ENCODE measurements at regions not wholly inside any gene's neighbourhood (a gene's known extent, or its start where the extent isn't known, plus 50 kb on each side); places are given as distances from the start of the nearest gene placed in this dataset.

DNA sequence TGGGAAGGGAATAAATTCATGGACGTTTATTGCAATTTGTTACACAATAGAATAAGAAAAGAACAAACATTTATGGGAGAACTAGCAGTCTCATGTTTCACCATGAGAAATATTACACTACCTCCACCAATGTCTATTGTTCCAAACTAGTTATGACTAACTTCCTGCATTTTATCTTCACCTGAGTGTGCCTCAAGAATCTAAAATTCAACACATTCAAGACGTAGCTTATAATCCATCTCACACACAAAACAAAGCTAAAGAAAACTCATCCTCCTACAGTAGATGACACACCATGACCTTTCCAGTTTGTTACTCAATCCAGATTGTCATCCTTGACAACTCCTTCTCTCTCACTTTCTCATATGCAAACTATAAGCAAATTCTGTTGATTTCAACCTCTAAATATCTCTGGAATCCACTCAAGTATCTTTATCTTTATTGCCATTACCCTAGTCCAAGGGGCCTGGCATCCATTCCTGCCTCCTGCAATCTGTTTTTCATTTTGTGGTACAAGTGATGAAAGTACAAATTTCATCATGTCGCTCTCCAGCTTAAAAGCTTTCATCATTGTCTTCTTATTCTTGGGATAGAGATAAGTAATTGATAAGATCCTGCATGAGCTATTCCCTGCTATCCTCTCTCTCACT, 229.9 kb downstream of the NR2F2 start:
- DNase-seq (ENCODE audit: extremely low spot score, insufficient read length, low read depth) (no peak), FAIRE-seq (no peak)

DNA sequence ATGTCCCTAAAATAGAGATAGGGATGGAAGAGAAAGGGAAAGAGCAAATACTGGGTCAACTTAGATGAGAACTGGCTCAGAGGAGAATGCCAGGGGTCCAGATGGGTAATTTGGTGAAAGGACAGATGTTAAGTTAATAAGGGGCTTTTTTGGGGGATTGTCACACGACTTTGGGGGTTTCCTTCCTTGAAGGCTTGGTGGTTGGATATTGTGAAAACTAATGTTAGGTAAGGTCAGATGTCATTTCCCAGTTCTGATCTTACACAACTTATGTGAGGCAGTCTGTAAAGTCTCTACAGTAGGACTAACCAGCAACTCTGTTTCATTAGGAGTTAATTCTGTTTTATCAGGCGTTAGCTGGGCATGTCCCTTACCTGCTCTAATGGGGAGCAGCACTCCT, 231.1 kb downstream of the NR2F2 start:
- DNase-seq (ENCODE audit: extremely low spot score, insufficient read length, low read depth) = no peak
- no peak for FAIRE-seq

DNA sequence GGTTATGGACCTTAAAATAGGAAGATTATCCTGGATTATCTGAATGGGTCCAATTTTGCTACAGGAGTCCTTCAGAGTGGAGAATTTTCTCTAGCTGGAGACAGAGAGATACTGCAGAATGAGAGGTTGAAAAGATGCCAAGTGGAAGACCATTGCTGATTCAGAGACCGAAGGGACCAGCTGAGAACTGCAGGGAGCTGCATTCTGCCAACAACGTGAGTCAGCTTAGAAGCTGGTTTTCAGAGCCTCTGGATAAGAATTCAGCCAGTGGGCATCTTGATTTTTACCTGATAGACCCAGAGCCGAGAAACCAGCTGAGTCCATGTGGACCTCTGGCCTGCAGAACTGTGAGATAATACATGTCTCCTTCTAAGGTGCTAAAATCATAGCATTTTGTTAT, 234.0 kb downstream of the NR2F2 start:
- FAIRE-seq = no peak

DNA sequence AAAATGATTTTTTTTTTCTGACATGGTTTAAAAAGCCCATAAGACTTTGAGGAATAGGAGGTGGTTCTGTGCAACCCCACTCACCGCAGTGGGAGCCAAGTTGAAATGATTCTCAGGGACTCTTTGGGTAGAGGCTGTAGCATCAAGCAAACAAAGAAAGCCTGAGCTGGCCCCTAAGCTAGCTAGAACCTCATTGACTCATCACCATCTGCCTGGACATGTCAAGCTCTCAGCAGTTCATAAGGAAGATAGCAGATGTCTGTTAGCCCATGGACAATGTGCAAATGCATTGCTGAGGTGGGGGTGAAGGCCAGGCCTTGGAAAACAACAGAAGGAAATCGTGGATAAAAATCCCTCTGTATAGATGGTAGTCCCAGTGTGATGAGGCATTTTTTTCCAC, 234.8 kb downstream of the NR2F2 start:
- no peak for DNase-seq (ENCODE audit: extremely low spot score, insufficient read length, low read depth)
- FAIRE-seq = no peak

More for the DNA sequence above, 234.0 kb downstream of the NR2F2 start:
- no peak for DNase-seq (ENCODE audit: extremely low spot score, insufficient read length, low read depth)

DNA sequence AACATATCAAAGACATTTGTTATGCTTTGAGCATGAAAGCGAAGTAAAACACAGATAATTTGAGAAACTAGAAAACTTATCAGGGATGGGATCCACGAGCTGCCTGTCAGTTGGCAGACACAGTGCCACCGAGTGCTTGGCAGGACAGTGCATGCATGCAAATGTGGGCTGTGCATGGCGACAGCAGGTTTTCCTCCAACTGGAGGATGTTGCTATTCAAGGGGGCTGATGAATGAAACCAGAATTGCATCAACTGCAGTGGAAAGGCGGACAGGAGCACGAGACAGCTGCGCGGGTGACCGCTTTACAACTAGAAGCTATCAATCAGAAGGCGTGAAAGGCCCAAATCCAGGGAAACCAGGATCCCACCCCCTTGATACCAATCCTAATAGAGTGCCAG, 244.3 kb downstream of the NR2F2 start:
- no peak for DNase-seq (ENCODE audit: extremely low spot score, insufficient read length, low read depth)
- no peak for FAIRE-seq

DNA sequence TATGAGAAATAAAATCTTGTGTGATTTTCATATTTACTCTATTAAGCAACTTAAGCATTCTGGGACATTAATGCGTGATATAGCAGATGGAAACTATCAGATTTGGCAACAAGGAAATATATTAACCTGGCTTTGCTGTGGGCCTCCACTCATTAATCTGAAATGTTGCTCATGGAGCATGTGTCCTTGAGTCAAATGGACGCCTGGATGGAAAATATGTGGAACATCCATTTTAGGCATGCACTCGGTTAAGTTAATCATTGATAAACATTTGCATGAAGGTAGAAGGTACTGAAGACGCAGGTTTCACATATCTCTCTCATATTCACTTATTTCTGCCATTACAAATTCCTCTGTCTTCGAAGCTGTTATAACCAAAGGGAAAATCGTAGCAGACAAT, 246.1 kb downstream of the NR2F2 start:
- FAIRE-seq (no peak), DNase-seq (ENCODE audit: extremely low spot score, insufficient read length, low read depth) (no peak)

DNA sequence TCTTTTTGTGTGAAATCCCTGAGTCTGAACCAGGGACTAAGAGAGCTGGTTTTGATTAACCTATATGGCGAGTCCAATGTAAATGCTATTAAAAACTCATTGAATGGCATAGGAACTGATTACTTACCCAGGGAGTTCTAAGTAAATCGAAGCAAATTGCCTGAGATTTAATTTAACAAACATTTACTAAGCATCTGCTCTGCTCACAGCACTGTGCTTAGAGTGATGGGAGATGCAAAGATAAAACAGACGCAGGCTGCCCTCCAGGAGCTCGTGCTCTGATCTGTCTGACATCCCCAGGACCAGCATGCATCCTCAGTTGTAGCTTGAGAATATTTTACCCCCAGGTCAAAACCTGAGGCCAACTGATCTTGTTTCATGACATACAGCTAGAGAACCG, 247.9 kb downstream of the NR2F2 start:
- FAIRE-seq (no peak), DNase-seq (ENCODE audit: extremely low spot score, insufficient read length, low read depth) (no peak)

DNA sequence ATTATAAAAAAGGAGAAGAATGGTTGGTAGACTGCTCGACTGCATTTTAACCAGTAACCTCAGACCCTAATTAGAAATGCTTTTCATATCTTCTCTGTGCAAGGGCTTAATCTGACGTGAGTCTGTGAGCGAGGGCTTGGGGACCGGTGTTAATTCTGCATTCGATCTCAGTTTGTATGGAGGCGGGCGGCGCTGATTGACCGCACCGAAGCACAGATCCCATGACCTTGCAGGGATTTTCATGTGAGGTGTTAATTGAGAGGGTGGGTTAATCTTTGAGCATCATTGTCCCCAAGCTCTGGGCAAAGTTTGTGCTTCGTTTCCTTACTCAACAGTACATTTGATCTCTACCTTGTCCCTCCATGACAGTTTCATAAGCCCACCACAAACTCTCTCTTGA, 250.9 kb downstream of the NR2F2 start:
- DNase-seq (ENCODE audit: extremely low spot score, insufficient read length, low read depth) (no peak), FAIRE-seq (no peak)

DNA sequence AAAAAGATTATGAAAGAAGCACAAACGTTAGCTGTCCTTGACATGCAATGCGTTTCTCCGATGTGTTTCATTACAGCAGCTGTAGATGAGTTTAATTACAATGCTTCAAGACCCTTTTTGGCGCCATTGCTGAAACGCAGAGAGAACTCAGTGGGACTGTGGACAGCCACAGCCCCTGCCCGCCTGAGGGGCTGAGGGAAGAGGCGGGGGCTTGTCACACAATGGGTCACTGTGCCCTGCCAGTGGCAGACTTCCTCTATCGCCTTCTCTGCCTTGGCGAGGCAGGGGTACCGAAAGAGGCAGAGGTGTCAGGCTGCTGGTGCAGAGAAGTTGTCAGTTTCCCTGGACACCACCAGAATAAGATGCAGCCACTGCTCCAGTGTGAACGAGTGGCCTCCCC, 252.0 kb downstream of the NR2F2 start:
- FAIRE-seq (no peak), DNase-seq (ENCODE audit: extremely low spot score, insufficient read length, low read depth) (no peak)

DNA sequence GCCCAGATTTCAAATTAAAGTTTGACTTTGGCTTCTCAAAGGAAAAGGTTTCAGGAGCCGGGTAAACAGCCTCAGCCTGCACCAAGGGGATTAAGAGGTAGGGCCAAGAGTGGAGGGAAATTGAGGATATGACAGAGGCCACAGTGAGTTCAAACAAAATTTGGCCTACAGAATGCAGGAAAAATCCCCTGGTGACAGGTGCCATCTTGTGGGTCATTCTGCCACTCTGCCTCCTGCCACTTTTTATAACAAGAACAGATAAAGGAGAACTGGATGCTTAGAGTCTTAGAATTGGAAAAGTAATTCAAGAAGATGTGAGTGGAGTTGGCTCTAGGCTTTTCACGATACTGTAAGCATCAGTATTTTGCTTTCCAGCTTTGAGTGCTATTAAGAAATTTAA, 253.2 kb downstream of the NR2F2 start:
- DNase-seq (ENCODE audit: extremely low spot score, insufficient read length, low read depth) (no peak), FAIRE-seq (no peak)

DNA sequence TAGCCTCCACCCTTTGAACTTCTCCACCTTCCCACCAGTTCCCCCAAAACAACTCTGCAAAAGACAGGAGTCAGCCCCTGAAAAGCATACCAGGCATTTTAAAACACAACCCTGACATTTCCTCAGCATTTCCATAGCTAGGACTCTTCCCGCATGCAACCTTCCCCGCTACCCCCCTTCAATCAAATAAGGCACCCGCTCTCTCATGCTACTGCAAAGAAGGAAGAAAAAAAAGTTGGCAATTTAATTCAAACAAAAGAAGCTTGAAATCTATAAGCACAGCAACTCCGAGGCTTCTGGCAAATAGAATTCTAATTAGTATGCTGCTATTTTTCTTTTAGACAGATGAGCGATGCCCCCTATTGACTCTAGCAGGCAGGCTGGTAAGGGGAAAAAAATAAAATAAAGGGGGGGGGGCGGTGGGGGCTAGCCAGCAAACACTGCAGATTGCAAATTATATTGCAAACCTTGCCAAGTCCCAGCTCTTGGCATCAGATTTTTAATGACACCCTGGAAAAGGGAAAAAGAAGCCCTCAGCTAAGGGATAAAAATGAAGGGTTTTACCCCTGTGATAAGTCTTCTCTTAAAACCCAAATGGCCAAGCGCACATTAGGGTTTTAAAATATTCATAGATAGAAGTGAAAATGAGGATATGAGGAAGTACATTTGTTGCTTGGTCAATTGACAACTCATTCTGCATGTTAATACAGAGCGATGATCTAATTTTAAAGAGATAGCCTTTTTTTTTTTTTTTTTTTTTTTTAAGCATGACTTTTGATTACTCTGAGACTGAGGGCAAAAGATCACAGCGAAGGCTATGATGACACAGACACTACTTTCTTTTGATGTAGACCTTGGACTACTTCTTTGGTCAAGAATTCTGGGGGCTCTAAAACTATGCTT, 255.2 kb downstream of the NR2F2 start:
- FAIRE-seq (no peak), DNase-seq (ENCODE audit: extremely low spot score, insufficient read length, low read depth) (no peak)

DNA sequence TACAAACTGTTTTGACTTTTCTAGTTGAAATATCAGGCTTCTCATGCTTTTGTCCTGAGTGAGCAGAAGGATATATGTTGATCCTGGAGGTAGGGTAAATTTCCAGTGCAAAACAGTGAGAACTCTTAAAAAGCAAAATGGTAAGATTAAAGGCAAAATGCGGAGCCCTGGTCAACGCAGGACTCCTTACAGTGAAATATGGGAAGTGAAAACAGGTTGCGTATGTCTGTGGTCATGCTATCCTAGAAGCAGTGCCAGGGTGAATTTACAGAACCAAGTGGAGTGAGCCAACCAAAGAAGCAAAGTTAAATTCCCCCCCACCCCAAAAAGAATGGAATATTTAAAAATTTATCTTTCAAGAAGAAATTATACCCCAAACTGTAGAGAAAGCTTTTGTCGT, 256.4 kb downstream of the NR2F2 start:
- no peak for DNase-seq (ENCODE audit: extremely low spot score, insufficient read length, low read depth)

DNA sequence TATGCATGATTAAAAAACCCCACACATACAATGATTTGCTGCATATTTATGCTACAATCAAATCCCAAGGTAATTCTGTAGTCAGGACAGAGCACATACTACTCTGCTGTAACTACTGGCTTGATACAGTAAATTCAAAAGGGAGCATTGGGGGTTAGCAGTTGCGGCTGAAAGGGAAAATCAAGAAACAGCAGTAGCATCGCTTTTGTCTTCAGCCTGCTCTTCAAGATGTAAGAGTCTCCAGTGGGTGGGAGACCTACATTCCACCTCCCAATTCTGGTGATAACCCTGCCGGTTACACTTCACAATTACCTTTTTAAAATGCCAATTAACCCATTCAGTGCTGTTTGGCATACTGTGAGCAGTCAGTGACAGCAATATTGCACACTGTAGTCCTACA, 259.4 kb downstream of the NR2F2 start:
- no peak for FAIRE-seq
- no peak for DNase-seq (ENCODE audit: extremely low spot score, insufficient read length, low read depth)

More for the DNA sequence above, 256.4 kb downstream of the NR2F2 start:
- FAIRE-seq = no peak

DNA sequence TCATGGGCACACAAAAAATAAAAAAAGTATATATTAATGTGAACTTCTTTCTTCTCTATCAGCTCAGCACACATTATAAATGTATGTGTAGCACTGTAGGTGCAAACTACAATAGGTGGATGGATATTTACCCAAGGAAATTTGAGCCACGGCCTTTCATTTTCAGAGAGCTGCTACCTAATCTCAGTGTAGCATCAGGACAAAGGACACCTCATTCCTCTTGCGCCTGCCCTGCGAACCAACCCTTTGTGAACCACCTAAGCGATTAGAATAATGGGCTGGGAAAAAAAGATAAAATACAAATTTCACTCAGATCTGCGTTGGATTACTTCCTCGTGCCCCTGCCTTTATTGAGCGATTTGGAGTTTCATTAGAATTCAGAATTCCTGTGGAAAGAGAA, 263.2 kb downstream of the NR2F2 start:
- DNase-seq (ENCODE audit: extremely low spot score, insufficient read length, low read depth) (no peak), FAIRE-seq (no peak)

DNA sequence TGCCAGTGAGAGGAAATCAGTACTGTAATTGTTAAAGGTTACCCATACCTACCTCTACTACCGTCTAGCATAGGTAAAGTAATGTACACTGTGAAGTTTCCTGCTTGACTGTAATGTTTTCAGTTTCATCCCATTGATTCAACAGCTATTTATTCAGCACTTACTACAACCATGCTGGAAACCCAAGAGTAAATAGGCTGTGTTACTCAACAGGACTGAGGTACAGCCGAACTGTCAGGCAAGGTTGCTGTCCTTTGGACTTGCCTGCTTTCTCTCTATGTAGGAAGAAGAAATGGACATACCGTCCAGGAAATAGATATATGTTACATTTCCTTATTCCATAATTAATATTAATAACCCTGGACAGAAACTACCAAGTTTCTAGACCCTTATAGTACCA, 265.5 kb downstream of the NR2F2 start:
- FAIRE-seq = no peak
- DNase-seq (ENCODE audit: extremely low spot score, insufficient read length, low read depth) = no peak

DNA sequence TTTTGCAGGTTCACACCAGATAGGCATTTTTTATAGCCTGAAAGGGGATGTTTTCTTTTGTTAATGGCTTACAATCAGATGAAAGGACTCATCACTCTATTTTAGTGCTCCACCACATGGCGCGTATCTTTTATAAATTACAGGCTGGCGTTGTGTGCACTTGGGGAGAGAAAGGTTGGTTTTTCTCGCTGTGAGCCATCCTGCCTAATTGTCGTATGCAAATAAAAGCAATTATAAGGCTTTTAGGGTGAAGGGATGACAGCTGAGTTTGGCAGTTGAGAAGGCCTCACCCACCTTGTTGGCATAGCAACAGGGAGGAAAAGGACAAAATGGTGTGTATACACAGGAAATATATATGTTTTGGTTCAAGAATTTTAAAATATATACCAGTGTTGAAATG, 268.0 kb downstream of the NR2F2 start:
- DNase-seq (ENCODE audit: extremely low spot score, insufficient read length, low read depth) (no peak), FAIRE-seq (no peak)

DNA sequence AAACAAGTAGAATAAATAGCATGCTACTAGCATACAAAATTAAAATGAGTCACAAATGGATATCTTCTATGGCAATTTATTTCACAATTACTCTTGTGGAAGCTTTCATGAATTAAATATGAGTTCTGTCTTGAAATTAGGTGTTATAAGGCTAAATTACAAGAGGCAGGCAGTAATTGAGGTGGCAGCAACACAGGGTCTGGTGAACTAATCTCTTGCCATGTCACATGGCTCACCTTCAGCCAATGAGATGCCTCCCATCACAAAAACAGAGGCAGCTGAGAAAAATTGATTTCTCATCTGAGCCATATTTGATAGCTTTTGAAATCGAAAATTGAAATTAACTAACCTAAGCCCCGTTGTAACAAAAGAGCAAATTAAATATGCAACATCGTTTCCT, 268.8 kb downstream of the NR2F2 start:
- FAIRE-seq (no peak), DNase-seq (ENCODE audit: extremely low spot score, insufficient read length, low read depth) (no peak)

DNA sequence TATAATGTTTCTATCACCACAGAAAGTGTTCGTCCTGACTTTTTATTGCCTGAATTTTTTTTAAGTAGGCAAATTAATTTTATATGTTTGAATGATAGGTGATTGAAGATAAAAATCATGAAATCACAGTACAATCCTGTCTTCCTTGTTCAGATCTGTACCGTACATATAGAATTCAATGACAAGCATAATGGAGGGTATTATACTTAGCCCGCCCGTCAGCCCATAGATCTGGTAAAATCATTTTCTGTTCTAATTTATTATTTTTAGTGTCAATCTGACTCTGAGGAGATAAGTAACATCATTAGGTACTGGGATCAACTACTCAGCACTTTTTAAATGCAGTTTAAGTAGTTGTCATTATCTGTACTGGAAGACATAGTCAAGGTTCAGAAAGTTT, 269.9 kb downstream of the NR2F2 start:
- DNase-seq (ENCODE audit: extremely low spot score, insufficient read length, low read depth) (no peak), FAIRE-seq (no peak)

DNA sequence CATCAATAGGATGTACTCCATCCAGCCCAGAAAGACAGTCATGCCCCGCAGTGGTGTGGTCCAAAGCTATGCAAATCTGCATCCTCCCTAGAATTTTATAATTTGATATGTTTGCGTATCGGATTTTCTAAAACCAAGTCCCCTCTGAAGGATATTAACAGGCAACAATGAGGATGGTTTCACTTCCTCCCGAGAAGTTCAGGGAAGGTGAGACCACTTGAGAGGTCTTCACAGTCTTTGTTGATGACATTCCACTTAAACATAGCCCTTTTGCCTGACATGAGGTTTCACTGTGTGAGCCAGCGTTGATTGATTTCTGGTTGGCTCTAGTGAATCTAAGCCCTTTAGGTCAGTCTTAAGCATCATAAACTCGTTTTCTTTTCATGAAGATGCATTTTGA, 276.1 kb downstream of the NR2F2 start:
- DNase-seq (ENCODE audit: extremely low spot score, insufficient read length, low read depth) (no peak), FAIRE-seq (no peak)

DNA sequence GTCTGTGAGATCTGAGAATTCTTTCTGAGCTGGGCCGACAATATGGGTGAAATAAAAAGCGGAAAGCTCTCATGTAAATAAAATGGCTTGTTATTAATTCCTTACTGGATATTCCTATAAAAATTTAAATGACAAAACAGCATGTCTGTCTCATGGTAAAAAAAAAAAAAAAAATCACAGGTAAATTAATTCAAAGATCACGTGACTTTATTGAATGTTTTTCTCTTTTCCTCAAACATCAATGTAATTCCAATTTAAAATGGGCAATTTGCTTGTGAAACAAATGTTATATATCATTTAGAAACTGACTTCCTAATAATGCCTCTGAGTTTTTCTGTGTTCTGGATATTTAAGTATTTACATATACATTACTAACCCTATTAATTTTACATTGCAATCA, 280.3 kb downstream of the NR2F2 start:
- no peak for DNase-seq (ENCODE audit: extremely low spot score, insufficient read length, low read depth)
- no peak for FAIRE-seq

DNA sequence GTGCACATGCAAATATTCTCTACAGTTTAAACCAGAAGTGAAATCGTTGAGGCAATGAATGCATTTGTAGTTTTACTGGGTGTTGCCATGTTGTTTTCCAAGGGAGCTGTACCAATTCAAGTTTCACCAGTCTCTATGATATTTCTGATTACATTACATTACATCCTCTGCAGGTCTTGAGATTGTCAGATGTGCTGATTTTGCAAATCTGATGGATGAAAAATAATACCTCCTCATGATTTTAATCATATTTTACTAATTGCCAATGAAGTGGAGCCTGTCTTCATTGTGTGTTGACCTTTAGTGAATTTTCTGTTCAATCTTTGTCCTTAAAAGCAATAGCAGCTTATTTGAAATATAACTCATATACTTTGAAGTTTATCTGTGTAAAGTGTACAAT, 282.4 kb downstream of the NR2F2 start:
- DNase-seq (ENCODE audit: extremely low spot score, insufficient read length, low read depth) (no peak), FAIRE-seq (no peak)

DNA sequence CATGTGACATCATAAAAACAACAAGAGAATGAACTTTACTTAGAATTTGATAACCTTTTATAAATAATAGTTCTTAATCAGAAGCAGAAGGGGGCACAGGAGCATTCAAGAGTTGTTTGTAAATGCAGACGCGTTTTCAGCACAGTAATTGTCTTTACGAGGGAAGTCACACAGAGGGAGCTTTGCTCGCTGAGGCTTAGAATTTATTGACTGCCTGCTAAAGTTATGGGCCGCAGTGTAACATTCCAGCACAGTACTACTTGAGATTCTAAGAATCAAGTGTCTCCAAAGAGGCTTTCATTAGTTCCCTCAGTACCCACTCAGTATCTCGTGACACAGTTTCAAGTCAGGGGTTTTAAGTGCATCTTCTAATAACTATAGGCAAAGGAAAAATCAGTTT, 288.7 kb downstream of the NR2F2 start:
- FAIRE-seq (no peak), DNase-seq (ENCODE audit: extremely low spot score, insufficient read length, low read depth) (no peak)
